Testis (tissue), 2 donors: ENCODE measurements at regions not wholly inside any gene's neighbourhood (a gene's known extent, or its start where the extent isn't known, plus 50 kb on each side); places are given as distances from the start of the nearest gene placed in this dataset.

Source experiments
- DNase-seq: peaks from one replicate; pipeline ENCODE4 v3.0.0-alpha.2; 2019
- H3K27ac ChIP-seq, 2 donors: fragments of 200-600 bp; sonication (generic); one replicate each; pipeline ENCODE4 v1.5.1; 2019
- H3K27me3 ChIP-seq: fragments of 200-600 bp; sonication (generic); one replicate; pipeline ENCODE4 v1.5.1; 2019
- H3K36me3 ChIP-seq: fragments of 200-600 bp; sonication (generic); one replicate; pipeline ENCODE4 v1.5.1; 2017; ENCODE audit warnings: low read depth; ENCODE audit errors: missing control alignments
- H3K4me1 ChIP-seq: fragments of 200-600 bp; sonication (generic); one replicate; pipeline ENCODE4 v1.5.1; 2019
- H3K4me3 ChIP-seq, 2 donors: fragments of 200-600 bp; sonication (generic); one replicate each; pipeline ENCODE4 v1.5.1; 2017 to 2019
- H3K9me3 ChIP-seq: fragments of 200-600 bp; sonication (generic); one replicate; pipeline ENCODE4 v1.5.1; 2017
- POLR2A ChIP-seq: fragments of 450-650 bp; IDR thresholded peaks from one replicate; pipeline ENCODE4 v1.6.1; 2017; ENCODE audit warnings: antibody characterized with exemption, mild to moderate bottlenecking, moderate library complexity
- WGBS, 2 donors: methylation state at CpG; one replicate each; pipeline ENCODE4 v1.1.5; 2018; 5-methylcytosine and 5-hydroxymethylcytosine counted together
- intact Hi-C: fragments of 100-400 bp; cut with DNase I; formaldehyde crosslinking; loops from one replicate; pipeline ENCODE4 v1.15.1; 2023; ENCODE audit warnings: low total_unique reads
- TF ChIP-seq, protein P1 (sequence below), 3 experiments: fragments of 450-650 bp in 2 of 3; fragments of 200-600 bp in 1 of 3; sonication (generic) in 1 of 3; IDR thresholded peaks; one replicate each; pipeline ENCODE4 v1.5.1; 2016 to 2019; ENCODE audit warnings: antibody characterized with exemption in 3 of 3, mild to moderate bottlenecking in 2 of 3, moderate library complexity in 1 of 3

DNA sequence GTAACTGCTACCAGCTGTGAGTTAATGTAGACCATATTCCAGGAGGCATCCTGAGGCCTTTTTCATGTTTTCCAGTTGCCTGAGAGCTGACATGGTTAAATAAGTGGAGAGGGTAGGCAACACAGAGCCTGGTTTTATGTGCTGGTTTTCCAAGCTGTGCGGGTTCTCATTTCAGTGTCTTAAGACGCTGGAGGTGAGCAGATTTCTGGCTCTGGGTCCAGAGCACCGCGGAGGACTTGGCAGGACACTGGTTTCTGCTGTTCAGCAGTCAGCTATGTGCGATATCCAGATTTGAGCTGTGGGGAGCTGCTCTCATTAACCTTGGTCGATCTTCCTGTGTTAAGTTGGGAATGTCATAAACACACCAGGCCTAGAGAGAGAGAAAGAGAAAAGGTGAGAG is 680.8 kb downstream of the BCL11B start:
- intact Hi-C loops = no loop called here
- Histone ChIP-seq H3K4me3 (no peak overlapping the region), H3K36me3 (no peaks in the 10 kb centered on the region), H3K4me1 (no peaks in the 10 kb centered on the region), H3K27me3 (no peaks in the 10 kb centered on the region), H3K9me3 (no peaks in the 10 kb centered on the region), H3K27ac (no peak overlapping the region)
- no peak for DNase-seq
- no peak for TF ChIP-seq POLR2A
- TF ChIP-seq, protein P1, sequence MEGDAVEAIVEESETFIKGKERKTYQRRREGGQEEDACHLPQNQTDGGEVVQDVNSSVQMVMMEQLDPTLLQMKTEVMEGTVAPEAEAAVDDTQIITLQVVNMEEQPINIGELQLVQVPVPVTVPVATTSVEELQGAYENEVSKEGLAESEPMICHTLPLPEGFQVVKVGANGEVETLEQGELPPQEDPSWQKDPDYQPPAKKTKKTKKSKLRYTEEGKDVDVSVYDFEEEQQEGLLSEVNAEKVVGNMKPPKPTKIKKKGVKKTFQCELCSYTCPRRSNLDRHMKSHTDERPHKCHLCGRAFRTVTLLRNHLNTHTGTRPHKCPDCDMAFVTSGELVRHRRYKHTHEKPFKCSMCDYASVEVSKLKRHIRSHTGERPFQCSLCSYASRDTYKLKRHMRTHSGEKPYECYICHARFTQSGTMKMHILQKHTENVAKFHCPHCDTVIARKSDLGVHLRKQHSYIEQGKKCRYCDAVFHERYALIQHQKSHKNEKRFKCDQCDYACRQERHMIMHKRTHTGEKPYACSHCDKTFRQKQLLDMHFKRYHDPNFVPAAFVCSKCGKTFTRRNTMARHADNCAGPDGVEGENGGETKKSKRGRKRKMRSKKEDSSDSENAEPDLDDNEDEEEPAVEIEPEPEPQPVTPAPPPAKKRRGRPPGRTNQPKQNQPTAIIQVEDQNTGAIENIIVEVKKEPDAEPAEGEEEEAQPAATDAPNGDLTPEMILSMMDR (IDR thresholded peaks at IDR 0.05) = no peak
- 70 to 84% methylated on average over 6 of the region's 6 CpGs for WGBS, 2 donors

DNA sequence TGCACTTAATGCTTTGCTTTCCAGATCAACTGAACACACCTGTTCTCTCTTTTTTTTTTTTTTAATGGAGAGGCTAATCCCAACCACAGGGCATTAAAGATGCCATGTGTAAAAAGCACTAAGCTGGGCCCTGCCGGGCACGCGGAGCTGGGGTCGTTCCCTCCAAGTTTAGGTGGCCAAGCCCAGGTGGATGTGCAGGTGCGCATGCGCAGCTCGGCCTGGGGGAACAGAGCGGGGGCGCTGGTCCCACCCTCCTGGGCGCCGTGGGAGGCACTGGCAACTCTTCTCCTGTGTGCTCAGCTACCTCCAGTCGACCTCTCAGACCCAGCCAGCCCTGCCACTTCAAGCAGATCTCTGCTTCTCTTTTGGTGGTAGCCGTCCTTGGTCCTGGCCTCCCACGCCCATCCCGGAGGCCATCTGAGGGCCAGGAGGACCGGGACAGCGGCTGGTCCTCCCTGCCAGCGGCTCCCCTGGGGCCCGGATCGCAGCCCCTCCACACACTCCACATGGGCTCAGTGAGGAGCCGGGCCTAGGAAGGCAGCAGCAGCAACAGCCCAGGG is 679.3 kb downstream of the BCL11B start:
- no peaks in the 10 kb centered on the region for H3K27me3 ChIP-seq
- H3K36me3 ChIP-seq = no peaks in the 10 kb centered on the region
- peak overlapping the region in 1 of 2 donors; percentile 24 for H3K4me3 ChIP-seq
- no peak for TF ChIP-seq POLR2A
- TF ChIP-seq, protein P1 (IDR thresholded peaks at IDR 0.05) = no peak
- no peak overlapping the region for H3K27ac ChIP-seq
- intact Hi-C loops = no loop called here
- WGBS, 2 donors = 60 to 69% methylated on average over 14 to 21 of the region's 21 CpGs
- H3K4me1 ChIP-seq = no peaks in the 10 kb centered on the region
- H3K9me3 ChIP-seq = no peaks in the 10 kb centered on the region
- peak; percentile 17 for DNase-seq

DNA sequence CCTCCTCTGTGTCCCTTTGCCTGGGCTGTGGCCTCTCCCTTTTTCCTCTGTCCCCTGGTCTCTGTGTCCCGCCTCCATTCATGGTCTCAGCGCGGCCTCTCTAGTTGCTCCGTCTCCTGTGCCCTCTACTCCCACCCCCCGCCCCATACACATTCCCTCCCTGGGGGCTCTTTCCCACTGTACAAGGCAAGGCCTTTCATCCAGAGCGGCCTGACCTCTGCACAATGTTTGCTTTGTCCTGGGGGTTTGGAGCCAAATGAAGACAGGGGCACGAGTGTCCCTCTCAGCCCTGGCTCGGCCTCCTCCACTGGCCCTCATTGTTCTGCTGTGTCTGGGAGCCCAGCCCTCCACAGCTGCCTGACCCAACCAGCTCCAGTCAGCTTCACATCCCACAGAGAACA is 678.6 kb downstream of the BCL11B start:
- WGBS, 2 donors = 37 to 50% methylated on average over 7 to 8 of the region's 8 CpGs
- TF ChIP-seq, protein P1 (IDR thresholded peaks at IDR 0.05) = no peak
- no peak for TF ChIP-seq POLR2A
- intact Hi-C loops = no loop called here
- H3K36me3 ChIP-seq = no peaks in the 10 kb centered on the region
- no peaks in the 10 kb centered on the region for H3K9me3 ChIP-seq
- no peak overlapping the region for H3K4me3 ChIP-seq
- no peaks in the 10 kb centered on the region for H3K4me1 ChIP-seq
- H3K27me3 ChIP-seq = no peaks in the 10 kb centered on the region
- H3K27ac ChIP-seq = no peak overlapping the region
- no peak for DNase-seq

DNA sequence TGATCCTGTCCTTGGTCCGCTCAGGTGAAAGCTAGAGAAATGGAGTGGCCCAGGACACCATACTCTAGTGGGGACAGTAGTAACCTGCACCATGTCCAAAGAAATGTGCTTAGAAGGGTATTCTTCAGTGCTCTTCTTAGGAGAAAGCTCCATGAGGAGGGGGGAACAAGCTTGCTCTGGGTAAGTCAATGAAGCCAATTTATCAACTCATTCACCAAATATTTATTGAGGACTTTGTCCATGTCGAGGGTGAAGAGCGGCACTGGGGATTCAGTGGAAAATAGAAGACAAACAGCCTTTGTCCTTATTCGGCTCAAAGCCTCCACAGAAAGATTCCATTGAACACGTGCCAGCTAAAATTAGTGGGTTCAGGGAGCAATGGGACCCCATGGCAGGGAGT is 677.8 kb downstream of the BCL11B start:
- Histone ChIP-seq H3K4me1 (no peaks in the 10 kb centered on the region), H3K27me3 (no peaks in the 10 kb centered on the region), H3K4me3 (no peak overlapping the region), H3K36me3 (no peaks in the 10 kb centered on the region), H3K27ac (no peak overlapping the region), H3K9me3 (no peaks in the 10 kb centered on the region)
- 70 to 84% methylated on average over 5 of the region's 5 CpGs for WGBS, 2 donors
- TF ChIP-seq POLR2A = no peak
- TF ChIP-seq, protein P1 (IDR thresholded peaks at IDR 0.05) = no peak
- no peak for DNase-seq
- intact Hi-C loops = no loop called here

DNA sequence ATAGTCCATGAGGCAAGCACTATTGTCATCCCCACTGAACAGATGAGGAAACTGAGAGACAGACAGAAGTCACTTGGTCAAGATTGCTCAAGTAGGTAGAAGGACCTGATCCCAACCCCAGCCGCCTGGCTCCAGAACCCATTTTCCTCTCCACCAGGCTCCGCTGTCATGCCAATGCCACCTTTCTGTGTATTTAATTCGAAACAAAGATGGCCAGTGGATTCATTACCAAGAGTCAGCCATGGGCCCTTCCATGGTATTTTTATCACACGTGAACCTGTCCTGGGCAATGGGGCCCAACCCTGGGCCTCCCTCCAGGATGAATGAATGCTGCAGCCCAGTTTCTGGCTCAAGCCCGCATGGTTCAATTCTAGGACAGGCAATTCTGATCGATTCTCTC is 673.4 kb downstream of the BCL11B start:
- no peak for TF ChIP-seq POLR2A
- TF ChIP-seq, protein P1 (IDR thresholded peaks at IDR 0.05) = no peak
- Histone ChIP-seq H3K4me1 (no peaks in the 10 kb centered on the region), H3K27me3 (no peaks in the 10 kb centered on the region), H3K27ac (no peak overlapping the region), H3K4me3 (no peak overlapping the region), H3K9me3 (no peaks in the 10 kb centered on the region), H3K36me3 (no peaks in the 10 kb centered on the region)
- DNase-seq = no peak
- WGBS, 2 donors = 91 to 95% methylated on average over 6 of the region's 6 CpGs
- intact Hi-C loops = no loop called here
